ENCODE measurements at regions not wholly inside any gene's neighbourhood (a gene's known extent, or its start where the extent isn't known, plus 50 kb on each side); places are given as distances from the start of the nearest gene placed in this dataset.
A peak's percentile ranks its signal among the peaks of the same experiment; 100 is the strongest.

DNA sequence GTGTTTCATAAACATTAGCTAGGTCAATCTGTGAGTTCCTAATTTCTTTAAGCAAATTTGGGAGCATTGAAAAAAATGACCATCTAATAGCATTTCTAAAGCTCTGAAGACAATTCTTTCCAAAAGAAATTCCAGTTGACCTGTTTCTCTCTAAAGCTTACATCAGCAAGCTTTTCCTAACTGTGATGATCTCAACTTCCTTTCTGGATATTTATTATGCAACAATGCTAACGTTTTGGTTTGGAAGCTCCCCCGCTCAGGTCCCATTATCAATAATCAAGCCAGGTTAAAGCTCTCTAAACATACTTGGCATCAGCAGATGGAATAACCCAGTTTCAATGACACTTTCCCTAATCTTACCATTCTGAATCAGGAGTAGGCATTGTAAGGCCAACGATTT is 196.3 kb upstream of the TANK start:
- DNase-seq (ENCODE audit: low spot score) = no peak

DNA sequence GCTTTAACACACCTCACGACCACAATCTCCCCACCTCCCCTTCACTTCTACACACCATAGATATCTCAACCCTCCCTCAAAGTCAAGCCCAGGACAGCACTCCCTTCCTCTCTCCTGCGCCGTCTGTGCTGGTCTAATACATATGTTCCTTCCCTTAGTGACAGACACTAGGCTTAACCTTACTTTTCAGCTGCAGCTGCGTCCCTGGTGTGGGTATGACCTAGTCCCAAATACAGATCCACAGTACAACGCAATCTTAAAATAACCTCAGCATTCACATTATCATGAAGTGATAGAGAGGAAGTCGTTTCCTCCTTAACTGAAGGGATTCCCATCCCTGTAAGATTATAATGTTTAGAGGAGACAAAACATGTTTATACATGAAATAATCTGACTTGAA is 192.7 kb upstream of the TANK start:
- DNase-seq (ENCODE audit: low spot score) = no peak

DNA sequence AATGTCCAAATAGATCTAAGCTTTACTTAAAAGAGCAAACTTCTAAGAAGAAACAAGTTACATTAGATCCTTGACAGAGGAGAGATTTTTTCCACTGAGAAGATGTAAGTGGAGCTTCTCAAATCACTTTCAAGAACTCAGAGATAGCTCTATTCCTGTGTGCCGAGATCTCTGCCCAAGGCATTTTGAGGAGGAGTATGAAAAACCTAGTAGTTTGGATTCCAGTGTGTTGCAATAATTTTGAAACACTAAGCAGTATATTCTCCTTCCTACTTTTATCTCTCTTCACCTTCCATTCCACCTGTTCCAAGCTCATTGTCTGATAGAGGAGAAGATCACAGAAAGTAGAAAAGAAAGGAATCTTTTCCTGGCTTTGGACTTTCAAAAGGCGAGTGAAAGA is 192.0 kb upstream of the TANK start:
- DNase-seq (ENCODE audit: low spot score) = no peak

DNA sequence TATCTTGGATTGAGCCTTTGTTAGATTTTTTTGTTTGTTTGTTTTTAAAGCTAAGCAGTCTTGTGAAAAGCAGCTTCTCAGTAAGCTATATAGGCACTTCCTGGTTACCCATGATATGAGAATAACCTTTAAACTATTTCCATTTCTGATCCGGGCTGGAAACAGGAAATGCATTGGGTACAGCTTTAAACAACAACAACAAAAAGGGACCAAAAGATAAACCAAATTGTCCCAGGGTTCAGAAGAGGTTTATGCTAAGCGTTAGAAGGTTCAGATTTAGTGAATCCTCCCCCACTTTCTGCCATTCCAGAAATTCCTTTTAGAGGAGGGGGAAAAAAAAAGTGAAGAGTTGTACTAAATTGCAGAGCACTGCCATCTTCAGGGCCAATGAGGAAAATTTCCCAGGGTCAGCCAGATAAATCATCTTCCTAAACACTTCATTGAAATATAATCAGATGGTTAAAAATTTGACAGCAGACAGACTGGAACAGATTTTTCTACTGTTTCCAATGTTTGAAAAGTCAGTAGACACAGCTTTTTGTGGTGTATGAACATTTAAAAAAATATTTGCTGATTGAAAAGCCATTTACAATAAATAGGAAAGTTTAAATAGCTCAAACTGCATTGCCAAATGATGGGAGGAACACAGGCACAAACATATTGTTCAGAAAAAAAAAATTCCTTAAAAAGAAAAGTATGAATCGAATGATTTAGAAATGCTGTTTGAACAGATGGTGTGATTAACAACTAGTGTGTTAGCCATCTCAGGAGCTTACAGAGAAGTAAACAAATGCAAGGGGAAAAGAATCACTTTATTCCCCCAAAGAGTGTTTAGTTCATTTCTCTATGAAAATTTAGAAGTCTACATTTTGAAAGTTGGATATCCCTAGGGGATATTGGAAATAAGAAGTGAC is 189.9 kb upstream of the TANK start:
- DNase-seq (ENCODE audit: low spot score) = no peak

DNA sequence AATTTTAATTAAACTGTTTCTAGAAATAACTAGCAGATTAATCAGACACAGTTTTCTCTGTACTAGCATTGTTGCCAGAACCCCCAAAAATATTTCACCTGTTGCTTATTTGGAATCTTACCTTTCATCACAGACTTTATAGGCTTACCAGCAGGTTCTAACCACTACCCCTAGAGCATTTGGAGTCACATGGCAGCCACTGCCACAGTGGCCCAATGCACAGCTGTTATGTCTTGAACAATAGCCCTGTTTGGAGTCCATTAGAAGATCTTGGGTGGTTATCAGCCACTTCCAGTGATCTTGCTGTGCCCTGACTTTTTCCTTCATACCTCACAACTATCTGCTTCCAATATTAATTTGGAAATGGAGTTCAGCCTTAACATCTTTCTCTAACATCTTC is 186.2 kb upstream of the TANK start:
- no peak for DNase-seq (ENCODE audit: low spot score)

DNA sequence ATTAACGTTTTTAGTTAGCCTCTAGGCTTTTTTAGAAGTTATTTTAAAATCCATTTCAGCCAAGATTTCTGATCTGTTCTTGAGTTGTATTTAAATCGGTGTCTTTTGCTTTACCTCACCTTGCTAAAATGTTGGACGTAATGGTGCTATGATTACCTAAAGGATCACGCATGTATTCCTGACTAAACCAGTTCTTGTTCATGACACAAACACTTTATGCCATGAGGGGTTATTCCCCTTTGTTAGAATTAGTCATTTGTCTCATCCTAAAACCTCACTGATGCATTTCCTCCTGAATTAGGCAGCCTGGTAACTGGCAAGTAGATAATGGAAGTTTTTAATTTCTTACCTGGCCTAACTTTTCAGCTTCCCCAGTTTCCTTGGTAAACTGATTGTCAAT is 185.4 kb upstream of the TANK start:
- no peak for DNase-seq (ENCODE audit: low spot score)

DNA sequence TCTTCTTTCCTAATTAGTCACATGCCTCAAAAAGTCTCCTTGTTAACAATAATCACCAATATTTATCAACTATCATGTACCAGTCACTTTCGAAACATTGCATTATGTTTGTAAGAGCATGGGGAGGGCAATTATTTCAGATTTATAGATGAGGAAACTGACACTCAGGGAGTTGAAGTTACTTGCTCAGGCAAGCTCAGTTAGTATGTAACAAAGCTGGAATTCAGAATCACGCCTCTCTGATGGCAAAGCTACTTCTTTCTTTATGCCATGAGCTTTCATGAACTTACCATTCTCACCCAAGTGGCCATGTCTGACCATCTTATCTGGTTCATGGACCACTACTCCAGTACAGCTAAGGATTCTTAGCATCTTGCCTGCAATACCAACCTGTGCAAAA is 183.4 kb upstream of the TANK start:
- no peak for DNase-seq (ENCODE audit: low spot score)

DNA sequence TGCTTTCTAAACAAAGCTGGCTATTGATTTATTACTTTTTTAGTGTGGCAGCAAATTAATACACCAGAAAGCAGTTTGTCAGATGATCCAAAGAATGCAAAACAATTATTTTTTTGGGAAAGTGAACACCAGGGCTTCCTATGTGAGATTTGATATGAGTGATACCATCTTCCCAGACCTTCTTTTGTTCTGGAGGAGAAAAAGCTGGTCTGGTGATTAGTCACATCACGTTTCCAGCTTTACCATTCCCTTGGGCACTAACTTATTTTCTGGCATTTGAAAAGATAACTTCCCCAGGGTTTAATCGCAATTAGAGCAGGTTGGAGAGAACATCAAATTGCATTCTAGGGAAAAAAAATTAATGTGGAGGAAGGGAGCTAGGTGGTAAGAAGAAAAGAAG is 182.9 kb upstream of the TANK start:
- DNase-seq (ENCODE audit: low spot score) = no peak

DNA sequence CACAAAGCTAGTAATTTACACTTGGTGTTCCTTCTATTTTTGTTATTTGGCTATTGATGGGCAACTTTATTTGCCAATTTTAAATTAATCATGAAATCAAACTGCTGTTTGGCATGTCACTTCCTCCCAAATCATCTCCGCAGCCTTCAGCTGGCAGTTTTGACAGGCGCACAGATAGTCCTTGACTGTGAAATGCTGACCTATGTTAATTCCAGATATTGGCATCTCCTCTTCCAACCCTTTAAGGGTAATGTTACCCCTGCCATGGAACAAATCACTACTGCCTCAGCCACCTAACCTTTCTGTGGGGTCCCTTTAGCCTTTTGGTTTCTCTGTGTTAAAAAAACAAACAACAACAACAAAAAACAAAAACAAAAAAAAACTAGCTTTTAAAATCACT is 182.4 kb upstream of the TANK start:
- no peak for DNase-seq (ENCODE audit: low spot score)

DNA sequence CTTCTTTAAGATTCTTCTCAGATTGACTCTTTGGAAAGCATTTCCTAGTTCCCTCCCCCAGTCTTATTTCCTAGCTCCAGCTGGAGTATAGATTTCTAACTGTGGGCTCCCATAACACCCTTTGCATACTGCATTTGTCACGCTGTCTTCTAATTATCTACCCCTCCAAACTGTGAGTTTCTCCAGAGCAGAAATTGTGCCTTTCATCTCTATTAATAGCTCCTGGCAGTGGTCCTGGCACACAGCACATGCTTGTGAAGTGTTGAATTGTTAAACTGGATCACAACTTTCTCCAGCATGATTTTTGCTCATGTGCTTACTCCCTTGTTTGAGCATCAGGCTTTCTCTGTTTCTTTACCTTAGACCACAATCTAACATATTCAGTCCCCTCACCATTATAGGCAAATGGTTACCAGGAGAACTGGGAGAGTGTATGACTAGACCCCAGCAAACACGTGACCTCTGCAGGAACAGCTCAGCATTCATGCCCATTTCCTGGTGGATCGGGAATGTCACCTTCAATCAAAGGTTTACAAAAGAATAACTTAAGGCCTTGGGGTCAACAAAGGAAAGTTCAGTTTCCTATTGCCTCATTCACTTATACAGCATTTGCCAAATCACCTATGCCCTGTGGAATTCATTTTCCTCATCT is 175.7 kb upstream of the TANK start:
- DNase-seq (ENCODE audit: low spot score) = no peak

DNA sequence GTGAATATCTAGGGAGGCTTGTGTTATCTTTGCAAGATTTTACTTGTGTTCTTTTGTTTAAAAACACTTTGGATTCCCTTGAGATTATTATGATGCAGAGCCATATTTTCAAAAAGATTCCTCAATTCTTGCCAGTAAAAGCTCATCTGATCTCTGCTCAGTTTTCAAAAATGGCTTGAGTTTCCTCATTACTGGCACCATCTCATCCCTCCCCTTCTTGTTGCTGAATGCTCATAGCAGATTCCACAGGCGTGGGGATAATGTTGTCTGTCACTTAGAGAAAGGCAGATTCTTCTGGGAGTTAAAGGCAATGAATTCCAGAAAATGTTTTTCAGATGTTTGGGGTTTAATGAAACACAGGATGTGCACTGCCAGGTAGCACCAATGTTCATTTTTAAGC is 170.4 kb upstream of the TANK start:
- DNase-seq (ENCODE audit: low spot score) = no peak

DNA sequence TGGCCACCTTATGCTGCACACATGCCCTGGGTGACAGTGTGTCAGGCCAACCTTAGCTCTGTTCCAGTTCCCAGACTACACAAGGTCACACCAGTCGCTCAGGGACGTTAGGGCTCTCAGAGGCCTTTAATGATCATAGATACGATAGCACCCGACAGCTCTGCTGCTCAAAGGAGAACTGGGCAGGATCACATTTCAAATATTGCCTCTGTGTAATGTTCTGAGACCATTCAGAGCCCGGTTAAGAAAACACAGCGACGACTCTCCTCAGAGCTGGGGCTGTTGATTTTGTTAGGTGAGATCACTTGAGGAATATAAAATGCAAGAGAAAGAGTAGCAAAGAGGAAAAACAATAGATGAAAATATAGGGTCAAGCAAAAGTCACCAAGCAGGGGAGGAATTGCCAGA is 166.6 kb upstream of the TANK start:
- no peak for DNase-seq (ENCODE audit: low spot score)

DNA sequence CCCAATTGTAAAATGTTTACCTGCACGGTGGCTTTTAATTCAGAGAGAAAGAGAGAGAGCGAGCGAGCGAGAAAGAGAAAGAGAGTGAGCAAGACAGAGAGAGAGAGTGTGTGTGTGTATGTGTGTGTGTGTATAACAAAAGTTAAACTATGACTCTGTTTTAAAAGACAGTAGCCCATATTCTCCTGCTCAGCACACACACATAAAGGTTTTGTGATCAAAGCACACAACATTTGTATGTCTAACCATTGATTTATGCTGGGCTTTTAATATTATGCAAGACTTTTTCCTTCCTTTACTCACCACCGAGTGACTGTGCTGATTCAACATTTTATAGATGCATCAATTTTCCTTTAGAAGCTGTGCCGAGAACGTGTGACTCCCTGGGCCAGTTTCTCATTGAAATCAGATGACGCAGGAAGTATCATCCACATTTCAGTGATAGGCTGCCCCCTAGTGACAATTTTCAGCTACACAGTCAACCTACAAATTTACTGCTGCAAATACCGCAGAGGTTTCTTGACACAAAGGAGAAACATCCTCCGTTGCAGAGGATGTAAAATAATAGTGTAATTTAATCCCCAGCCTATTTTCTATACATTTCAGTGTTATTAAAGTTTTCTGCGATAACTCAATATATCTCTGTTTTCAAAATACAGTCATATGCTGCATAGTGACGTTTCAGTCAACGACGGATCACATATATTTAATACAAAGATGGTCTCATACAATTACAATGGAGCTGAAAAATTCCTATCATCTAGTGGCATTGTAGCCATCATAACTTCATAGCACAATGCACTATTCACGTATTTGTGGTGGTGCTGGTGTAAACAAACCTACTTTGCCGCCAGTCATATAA is 165.9 kb upstream of the TANK start:
- peak; percentile 80 for DNase-seq (ENCODE audit: low spot score)

DNA sequence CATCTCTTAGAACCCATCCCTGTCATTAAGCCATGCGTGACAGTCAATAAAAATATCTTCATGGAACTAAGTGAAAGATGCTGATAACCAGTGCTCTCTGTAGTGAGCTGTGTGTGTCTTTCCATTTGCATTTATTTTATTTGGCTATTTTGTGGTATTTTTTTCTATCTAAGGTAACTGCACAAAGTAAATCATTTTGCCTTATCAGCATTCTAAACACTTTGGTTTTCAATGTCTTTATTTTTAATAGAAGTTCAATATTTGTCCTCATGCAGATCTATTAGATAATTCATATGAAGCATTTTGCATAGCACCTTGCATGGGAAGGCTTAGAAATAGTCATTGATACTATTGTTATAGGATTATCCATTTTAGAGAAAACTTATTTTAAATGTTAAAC is 163.6 kb upstream of the TANK start:
- DNase-seq (ENCODE audit: low spot score) = no peak

DNA sequence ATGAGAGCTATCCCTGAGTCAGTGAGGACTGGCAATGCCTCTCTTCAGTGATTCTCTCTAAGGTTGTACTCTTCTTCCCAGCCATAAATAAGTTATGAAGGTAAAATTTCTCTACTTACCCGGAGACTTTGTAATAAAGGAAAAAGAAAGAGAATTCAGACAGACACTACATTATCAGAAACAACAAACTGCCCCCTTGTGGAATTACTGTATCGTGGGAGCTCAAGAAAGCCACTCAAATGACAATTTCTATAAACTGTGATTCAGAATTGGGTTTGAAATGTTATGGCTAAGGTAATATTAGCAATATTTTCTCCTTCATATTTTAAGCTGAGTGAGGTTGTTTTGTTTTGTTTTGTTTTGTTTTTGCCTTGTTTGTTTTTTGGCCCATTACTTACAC is 155.8 kb upstream of the TANK start:
- no peak for DNase-seq (ENCODE audit: low spot score)

DNA sequence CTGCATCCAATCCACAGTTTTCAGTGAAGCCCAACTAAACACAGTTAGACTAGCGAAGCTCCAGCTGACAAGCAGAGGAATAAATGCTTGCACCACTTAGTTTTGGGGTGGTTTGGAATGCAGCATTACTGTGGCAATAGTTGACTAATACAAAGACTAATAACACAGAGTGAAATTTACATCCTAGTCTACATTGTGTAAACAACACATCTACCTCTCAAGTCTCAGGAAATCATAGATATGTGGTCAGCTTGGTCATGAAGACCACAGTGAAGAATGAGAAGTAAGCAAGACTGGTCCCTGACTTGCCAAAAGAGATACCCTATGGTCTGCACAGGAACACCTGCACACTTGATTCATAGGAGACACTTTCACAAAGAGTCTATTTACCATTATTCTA is 155.1 kb upstream of the TANK start:
- DNase-seq (ENCODE audit: low spot score) = no peak

DNA sequence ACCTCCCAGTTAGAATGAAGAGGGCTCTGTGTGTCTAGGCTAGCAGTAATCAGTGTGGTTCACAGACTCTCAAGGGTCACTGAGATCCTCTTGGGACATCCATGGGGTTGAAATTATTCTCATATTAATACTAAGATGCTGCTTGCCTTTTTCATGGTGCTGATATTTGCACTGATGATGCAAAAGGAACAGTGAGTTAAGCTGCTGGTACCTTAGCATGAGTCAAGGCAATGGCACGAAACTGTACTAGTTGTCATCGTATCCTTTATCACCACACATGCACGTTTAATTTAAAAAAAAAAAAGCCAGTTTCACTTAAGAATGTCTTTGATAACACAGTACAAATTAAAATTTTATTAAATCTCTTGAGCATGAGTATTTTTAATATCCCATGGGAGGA is 151.9 kb upstream of the TANK start:
- no peak for DNase-seq (ENCODE audit: low spot score)

DNA sequence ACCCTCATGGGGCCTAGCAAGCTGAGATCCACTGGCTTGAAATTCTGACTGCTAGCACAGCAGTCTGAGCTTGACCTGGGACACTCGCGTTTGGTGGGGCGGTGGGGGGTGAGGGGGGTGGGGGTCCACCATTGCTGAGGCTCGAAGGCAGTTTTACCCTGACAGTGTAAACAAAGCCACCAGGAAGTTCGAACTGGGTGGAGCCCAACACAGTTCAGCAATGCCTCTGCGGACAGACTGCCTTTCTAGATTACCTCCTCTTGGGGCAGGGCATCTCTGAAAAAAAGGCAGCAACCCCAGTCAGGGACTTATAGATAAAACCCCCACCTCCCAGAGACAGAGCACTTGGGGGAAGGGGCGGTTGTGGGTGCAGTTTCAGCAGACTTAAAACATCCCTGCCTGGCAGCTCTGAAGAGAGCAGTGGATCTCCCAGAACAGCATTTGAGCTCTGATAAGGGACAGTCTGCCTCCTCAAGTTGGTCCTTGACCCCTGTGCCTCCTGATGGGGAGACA is 149.7 kb upstream of the TANK start:
- DNase-seq (ENCODE audit: low spot score) = no peak

DNA sequence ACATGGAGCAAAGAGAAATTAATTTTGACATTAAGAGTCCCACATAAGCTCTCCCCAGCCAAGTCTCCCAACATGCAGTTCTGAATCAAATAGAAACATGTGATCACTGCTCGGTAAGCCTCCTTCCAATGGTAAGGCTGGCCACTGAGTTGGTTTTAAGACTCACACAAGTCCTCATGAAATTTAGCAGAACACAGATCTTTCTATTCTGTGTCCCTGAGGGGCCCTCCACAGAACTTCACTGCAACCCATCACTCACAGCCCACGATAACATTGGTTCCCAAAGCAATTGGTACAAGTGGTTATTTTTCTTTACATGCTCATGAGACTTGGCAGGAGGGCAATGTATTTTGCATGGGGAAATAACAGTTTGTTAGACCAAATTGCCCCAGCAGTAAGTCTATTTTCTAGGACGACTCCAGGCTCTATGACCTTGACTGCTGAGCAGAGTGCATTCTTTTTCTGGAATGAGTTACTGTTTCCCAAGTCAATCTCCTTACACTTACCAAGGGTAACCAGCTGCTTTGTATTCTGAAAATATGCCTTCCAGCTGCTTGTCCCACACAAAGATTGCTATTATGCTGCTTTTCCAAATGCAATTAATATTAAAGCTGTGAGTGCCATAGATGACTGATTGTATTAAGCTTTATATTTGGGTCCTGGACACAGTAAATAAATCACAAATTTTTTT is 142.3 kb upstream of the TANK start:
- DNase-seq (ENCODE audit: low spot score) = no peak

DNA sequence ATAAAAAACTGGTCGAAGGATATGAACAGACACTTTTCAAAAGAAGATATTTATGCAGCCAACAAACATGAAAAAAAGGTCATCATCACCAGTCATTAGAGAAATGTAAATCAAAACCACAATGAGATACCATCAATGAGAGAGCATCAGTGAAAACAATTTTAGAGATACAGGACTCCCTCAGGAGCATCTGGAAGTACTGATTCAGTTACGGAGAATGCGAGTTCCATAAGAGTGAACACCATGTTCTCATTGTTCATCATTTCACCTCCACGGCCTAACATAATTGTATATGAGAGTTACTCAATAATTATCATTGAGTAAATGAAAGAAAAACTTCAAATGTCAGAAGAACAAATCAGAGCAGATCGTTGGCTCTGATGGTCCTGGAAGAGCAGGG is 140.9 kb upstream of the TANK start:
- DNase-seq (ENCODE audit: low spot score) = no peak

DNA sequence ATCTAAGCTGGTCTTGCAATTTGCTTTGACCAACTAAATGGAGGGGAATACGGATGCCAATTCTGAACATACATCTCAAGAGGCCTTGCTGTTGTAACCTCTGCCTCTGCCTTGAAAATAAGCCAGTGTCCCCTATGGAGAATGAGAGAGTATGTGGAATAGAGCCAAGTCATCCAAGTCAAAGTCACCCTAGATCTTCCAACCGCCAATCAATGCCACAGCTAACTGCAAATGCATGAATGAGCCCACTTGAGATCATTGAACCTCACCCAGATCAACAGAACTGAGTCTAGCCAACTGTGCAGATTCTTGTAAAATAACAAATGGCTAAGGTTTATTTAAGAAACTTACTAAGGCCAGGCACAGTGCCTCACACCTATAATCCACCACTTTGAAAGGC is 139.8 kb upstream of the TANK start:
- DNase-seq (ENCODE audit: low spot score) = no peak

DNA sequence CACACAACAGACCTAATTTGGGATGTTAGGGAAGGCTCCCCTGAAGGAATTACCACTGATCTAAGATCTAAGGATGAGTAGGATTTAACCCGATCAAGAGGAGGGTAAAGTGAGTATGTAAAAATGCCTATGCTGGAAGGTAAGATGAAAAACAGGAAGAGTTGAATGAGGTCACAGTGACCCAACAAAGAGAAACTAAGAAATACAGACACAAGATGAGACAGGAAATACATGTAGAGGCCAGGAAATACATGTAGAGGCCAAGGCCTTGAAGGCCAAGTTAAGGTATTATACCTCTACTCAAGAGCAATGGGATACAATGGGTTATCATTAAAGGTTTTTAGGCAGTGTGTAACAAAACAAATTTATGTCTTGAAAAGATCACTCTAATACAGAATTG is 131.6 kb upstream of the TANK start:
- DNase-seq (ENCODE audit: low spot score) = no peak
